BE2C (cell line): ENCODE measurements at regions not wholly inside any gene's neighbourhood (a gene's known extent, or its start where the extent isn't known, plus 50 kb on each side); places are given as distances from the start of the nearest gene placed in this dataset.

Source experiments
- DNase-seq: peaks from one replicate; pipeline ENCODE4 v3.0.0-alpha.2; 2020
- H3K27me3 ChIP-seq: fragments of 250-450 bp; sonication (Bioruptor Pico); 2 replicates; pipeline ENCODE4 v1.5.1; 2020; ENCODE audit warnings: mild to moderate bottlenecking
- H3K36me3 ChIP-seq: fragments of 250-450 bp; sonication (Bioruptor Pico); 2 replicates; pipeline ENCODE4 v1.5.1; 2020; ENCODE audit warnings: mild to moderate bottlenecking
- H3K4me1 ChIP-seq: fragments of 250-450 bp; sonication (Bioruptor Pico); 2 replicates; pipeline ENCODE4 v1.5.1; 2020
- H3K4me3 ChIP-seq: 2 replicates; pipeline ENCODE4 v1.5.1; 2011; ENCODE audit warnings: low read depth, low read length
- H3K9me3 ChIP-seq: fragments of 250-450 bp; sonication (Bioruptor Pico); 2 replicates; pipeline ENCODE4 v1.5.1; 2020
- CTCF ChIP-seq: IDR thresholded peaks from 2 replicates; pipeline ENCODE4 v1.5.1; 2012; ENCODE audit warnings: mild to moderate bottlenecking, low read depth, low read length

- Histone ChIP-seq H3K9me3 (no peaks in the 10 kb centered on the region), H3K4me1 (no peaks in the 10 kb centered on the region), H3K36me3 (no peaks in the 10 kb centered on the region), H3K4me3 (no peak overlapping the region), H3K27me3 (peaks cover 18% of the 10 kb centered on the region)
- DNase-seq, result no peak
- no peak for TF ChIP-seq CTCF
These were observed 112.5 kb downstream of the FAM50B start for GRCh38 chr6:3961581-3962215.

GRCh38 chr6:3962291-3963280, 113.4 kb downstream of the FAM50B start:
- peaks cover 18% of the 10 kb centered on the region for H3K27me3 ChIP-seq
- no peaks in the 10 kb centered on the region for H3K36me3 ChIP-seq
- no peaks in the 10 kb centered on the region for H3K4me1 ChIP-seq
- no peak for DNase-seq
- TF ChIP-seq CTCF, result no peak
- no peaks in the 10 kb centered on the region for H3K9me3 ChIP-seq
- H3K4me3 ChIP-seq, result no peak overlapping the region

- H3K4me3 ChIP-seq, result no peak overlapping the region
- DNase-seq, result no peak
- H3K9me3 ChIP-seq, result no peaks in the 10 kb centered on the region
- no peaks in the 10 kb centered on the region for H3K4me1 ChIP-seq
- no peaks in the 10 kb centered on the region for H3K36me3 ChIP-seq
- peaks cover 18% of the 10 kb centered on the region for H3K27me3 ChIP-seq
- TF ChIP-seq CTCF, result no peak
These were observed 114.3 kb downstream of the FAM50B start for GRCh38 chr6:3963426-3963825.

- peaks cover 13% of the 10 kb centered on the region for H3K27me3 ChIP-seq
- no peaks in the 10 kb centered on the region for H3K4me1 ChIP-seq
- no peak for TF ChIP-seq CTCF
- no peaks in the 10 kb centered on the region for H3K9me3 ChIP-seq
- no peaks in the 10 kb centered on the region for H3K36me3 ChIP-seq
- no peak overlapping the region for H3K4me3 ChIP-seq
- no peak for DNase-seq
These were observed 113.7 kb downstream of the FAM217A start for GRCh38 chr6:3965071-3965718.

- no peak for DNase-seq
- Histone ChIP-seq H3K4me1 (no peaks in the 10 kb centered on the region), H3K4me3 (no peak overlapping the region), H3K27me3 (peaks cover 9% of the 10 kb centered on the region), H3K9me3 (no peaks in the 10 kb centered on the region), H3K36me3 (no peaks in the 10 kb centered on the region)
- no peak for TF ChIP-seq CTCF
These were observed 112.5 kb downstream of the FAM217A start for GRCh38 chr6:3966426-3966825.
